ENCODE measurements at regions not wholly inside any gene's neighbourhood (a gene's known extent, or its start where the extent isn't known, plus 50 kb on each side); places are given as distances from the start of the nearest gene placed in this dataset.

DNA sequence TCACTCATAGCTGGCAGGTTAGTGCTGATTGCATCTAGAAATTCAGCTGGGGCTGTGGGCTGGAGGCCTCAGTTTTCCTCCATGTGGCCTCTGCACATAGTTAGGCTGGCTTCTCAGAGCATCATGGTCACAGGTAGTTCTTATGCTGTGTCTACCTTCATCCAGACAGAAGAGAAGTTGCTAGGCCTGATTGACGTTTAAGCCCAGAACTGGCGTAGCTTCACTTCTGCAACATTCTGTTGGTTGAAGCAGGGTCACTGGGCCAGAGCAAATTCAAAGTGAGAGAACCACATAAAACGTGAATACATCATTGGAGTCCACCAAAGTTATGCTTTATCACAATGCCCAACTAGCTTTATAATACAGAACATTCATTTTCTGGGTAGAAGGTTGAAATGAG lies 116.0 kb downstream of the SPP2 start:
- no peak for DNase-seq
- in situ Hi-C loops (cut with MboI; ENCODE audit: low pct_ligation_motif_present in 1 of 4, low pct_unique_long_range_greater_than_20kb in 1 of 4, low sequenced_read_pairs in 3 of 4), result no loop called here
- WGBS, 2 donors (ENCODE audit: low coverage in 1 of 2), result 95% methylated on average over 3 of the region's 3 CpGs; no CpG with 5 or more reads in 1 of the 2 donors

DNA sequence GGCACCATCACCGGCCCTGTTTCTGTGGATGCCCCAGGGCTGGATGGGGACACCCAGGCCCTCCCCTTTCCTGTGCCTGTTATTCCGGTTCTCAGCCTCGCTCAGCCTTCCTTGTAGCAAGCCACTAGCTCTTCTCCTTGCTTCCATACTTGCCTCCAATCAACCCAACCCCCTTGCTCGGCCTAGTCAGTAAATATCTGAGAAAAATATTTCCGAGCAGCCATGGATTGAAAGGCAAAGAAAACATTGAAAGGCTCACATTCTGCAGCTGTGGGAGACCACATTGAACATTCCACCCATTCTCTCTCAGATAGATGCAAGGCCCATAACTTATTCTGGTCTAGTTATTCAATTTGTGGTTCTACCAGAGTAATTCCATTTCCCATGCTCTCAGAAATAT lies 114.9 kb downstream of the SPP2 start:
- Histone ChIP-seq H3K36me3 (no peaks in the 10 kb centered on the region), H3K4me3 (no peak overlapping the region), H3K27me3 (no peaks in the 10 kb centered on the region), H3K9me3 (no peaks in the 10 kb centered on the region), H3K27ac (no peak overlapping the region), H3K4me1 (no peaks in the 10 kb centered on the region)
- WGBS, 2 donors (ENCODE audit: low coverage in 1 of 2), result 80% methylated on average over 5 of the region's 5 CpGs; no CpG with 5 or more reads in 1 of the 2 donors
- intact Hi-C loops (cut with DNase I; ENCODE audit: low total_unique reads) (no loop called here), in situ Hi-C loops (cut with MboI; ENCODE audit: low pct_ligation_motif_present in 1 of 4, low pct_unique_long_range_greater_than_20kb in 1 of 4, low sequenced_read_pairs in 3 of 4) (no loop called here)
- no peak for TF ChIP-seq POLR2A (IDR thresholded peaks at IDR 0.05)
- TF ChIP-seq, protein P1, sequence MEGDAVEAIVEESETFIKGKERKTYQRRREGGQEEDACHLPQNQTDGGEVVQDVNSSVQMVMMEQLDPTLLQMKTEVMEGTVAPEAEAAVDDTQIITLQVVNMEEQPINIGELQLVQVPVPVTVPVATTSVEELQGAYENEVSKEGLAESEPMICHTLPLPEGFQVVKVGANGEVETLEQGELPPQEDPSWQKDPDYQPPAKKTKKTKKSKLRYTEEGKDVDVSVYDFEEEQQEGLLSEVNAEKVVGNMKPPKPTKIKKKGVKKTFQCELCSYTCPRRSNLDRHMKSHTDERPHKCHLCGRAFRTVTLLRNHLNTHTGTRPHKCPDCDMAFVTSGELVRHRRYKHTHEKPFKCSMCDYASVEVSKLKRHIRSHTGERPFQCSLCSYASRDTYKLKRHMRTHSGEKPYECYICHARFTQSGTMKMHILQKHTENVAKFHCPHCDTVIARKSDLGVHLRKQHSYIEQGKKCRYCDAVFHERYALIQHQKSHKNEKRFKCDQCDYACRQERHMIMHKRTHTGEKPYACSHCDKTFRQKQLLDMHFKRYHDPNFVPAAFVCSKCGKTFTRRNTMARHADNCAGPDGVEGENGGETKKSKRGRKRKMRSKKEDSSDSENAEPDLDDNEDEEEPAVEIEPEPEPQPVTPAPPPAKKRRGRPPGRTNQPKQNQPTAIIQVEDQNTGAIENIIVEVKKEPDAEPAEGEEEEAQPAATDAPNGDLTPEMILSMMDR (IDR thresholded peaks at IDR 0.05), result no peak
- TF ChIP-seq POLR2AphosphoS5 (IDR thresholded peaks at IDR 0.05), result no peak
- TF ChIP-seq EP300 (IDR thresholded peaks at IDR 0.05; ENCODE audit: low read depth), result no peak
- no peak for DNase-seq

More for the DNA sequence above, 116.0 kb downstream of the SPP2 start:
- no peak overlapping the region for H3K27ac ChIP-seq
- H3K4me1 ChIP-seq, result no peaks in the 10 kb centered on the region
- TF ChIP-seq POLR2AphosphoS5 (IDR thresholded peaks at IDR 0.05) (no peak), EP300 (IDR thresholded peaks at IDR 0.05; ENCODE audit: low read depth) (no peak), POLR2A (IDR thresholded peaks at IDR 0.05) (no peak)
- TF ChIP-seq, protein P1 (IDR thresholded peaks at IDR 0.05), result no peak
- H3K27me3 ChIP-seq, result no peaks in the 10 kb centered on the region
- no peak overlapping the region for H3K4me3 ChIP-seq
- no peaks in the 10 kb centered on the region for H3K36me3 ChIP-seq
- H3K9me3 ChIP-seq, result no peaks in the 10 kb centered on the region
- intact Hi-C loops (cut with DNase I; ENCODE audit: low total_unique reads), result no loop called here

DNA sequence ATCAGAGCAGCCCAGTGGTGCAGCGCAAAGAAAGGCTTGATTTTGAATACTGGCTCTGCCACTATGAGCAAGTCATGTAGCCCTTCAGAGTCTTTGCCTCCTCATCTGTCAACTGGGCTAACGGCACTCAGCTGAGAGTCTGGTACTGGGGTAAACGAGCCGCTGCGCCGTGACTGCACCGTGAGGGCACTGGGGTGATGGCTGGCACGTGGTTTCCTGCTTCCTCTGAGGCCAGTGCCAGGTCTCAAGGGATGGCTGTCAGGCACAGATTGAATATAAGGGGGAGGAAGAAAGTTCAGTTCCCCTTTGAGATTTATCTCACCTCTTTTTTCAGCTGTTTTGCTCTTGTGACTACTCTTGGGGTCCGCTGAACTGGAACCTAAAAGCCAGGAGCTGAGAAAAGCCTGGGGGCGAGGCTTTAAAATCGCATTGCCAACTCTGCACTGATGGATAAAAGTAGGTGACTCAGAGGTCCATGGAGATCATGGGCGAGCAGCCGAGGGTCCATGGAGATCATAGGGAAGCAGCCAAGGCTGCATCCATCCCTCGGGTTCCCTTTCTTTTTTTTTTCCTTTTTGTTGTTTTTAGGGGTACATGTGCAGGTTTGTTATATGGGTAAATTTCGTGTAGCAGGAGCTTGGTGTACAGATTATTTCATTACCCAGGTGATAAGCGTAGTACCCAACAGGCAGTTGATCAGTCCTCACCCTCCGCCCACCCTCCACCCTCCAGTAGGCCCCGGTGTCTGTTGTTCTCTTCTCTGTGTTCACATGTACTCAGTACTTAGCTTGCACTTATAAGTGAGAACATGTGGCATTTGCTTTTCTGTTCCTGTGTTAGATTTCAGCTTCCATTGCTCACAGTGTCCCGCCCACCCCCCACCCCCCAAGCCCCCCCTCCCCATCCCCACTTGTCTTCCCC lies 114.3 kb downstream of the SPP2 start:
- no peaks in the 10 kb centered on the region for H3K9me3 ChIP-seq
- no peaks in the 10 kb centered on the region for H3K27me3 ChIP-seq
- no peaks in the 10 kb centered on the region for H3K4me1 ChIP-seq
- H3K36me3 ChIP-seq, result no peaks in the 10 kb centered on the region
- H3K4me3 ChIP-seq, result no peak overlapping the region
- no peak for DNase-seq
- intact Hi-C loops (cut with DNase I; ENCODE audit: low total_unique reads), result no loop called here
- no peak overlapping the region for H3K27ac ChIP-seq
- TF ChIP-seq, protein P1 (IDR thresholded peaks at IDR 0.05), result no peak
- TF ChIP-seq POLR2A (IDR thresholded peaks at IDR 0.05) (no peak), POLR2AphosphoS5 (IDR thresholded peaks at IDR 0.05) (no peak), EP300 (IDR thresholded peaks at IDR 0.05; ENCODE audit: low read depth) (no peak)
- WGBS, 2 donors (ENCODE audit: low coverage in 1 of 2), result 60 to 68% methylated on average over 1 to 19 of the region's 19 CpGs
- in situ Hi-C loops (cut with MboI; ENCODE audit: low pct_ligation_motif_present in 1 of 4, low pct_unique_long_range_greater_than_20kb in 1 of 4, low sequenced_read_pairs in 3 of 4), result no loop called here

DNA sequence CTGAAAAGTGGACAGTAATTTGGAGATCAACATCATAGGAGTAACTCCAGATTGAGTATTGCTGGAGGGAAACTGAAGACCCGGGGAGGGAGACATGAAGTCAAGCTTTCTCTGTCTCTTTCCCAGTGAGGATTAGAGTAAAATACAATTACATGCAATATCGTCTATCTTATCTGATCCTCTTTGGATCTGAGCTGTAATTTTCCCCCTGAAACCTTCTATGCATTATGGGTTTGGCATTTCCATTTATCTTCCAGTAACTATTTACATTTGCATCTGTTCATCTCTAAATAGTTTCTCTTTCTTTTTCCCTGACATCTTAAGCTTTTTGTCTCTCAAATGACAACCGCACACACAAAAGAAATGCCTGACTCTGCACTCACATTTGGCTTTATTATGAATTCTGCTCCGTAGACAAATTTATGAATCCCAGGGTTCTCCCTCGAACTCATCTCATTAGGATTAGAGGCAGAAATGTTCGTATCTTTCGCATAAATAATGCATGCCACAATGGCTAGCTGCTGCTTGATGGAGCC lies 113.1 kb downstream of the SPP2 start:
- no peak overlapping the region for H3K4me3 ChIP-seq
- H3K9me3 ChIP-seq, result no peaks in the 10 kb centered on the region
- in situ Hi-C loops (cut with MboI; ENCODE audit: low pct_ligation_motif_present in 1 of 4, low pct_unique_long_range_greater_than_20kb in 1 of 4, low sequenced_read_pairs in 3 of 4), result no loop called here
- DNase-seq, result no peak
- no peaks in the 10 kb centered on the region for H3K4me1 ChIP-seq
- H3K27me3 ChIP-seq, result no peaks in the 10 kb centered on the region
- H3K27ac ChIP-seq, result no peak overlapping the region
- 83 to 97% methylated on average over 6 to 7 of the region's 7 CpGs for WGBS, 2 donors (ENCODE audit: low coverage in 1 of 2)
- intact Hi-C loops (cut with DNase I; ENCODE audit: low total_unique reads), result no loop called here
- no peak for TF ChIP-seq POLR2AphosphoS5 (IDR thresholded peaks at IDR 0.05)
- TF ChIP-seq, protein P1 (IDR thresholded peaks at IDR 0.05), result no peak
- no peak for TF ChIP-seq EP300 (IDR thresholded peaks at IDR 0.05; ENCODE audit: low read depth)
- no peak for TF ChIP-seq POLR2A (IDR thresholded peaks at IDR 0.05)
- H3K36me3 ChIP-seq, result no peaks in the 10 kb centered on the region

Data from transverse colon (tissue), 4 donors.